ENCODE measurements at regions not wholly inside any gene's neighbourhood (a gene's known extent, or its start where the extent isn't known, plus 50 kb on each side); places are given as distances from the start of the nearest gene placed in this dataset.

GRCh38 chr5:52466113-52466512, 321.6 kb upstream of the ITGA1 start:
- TF ChIP-seq EZH2phosphoT487 (IDR thresholded peaks at IDR 0.05; ENCODE audit: low read depth, severe bottlenecking, unreplicated experiment) (no peak), CTCF (IDR thresholded peaks at IDR 0.05; ENCODE audit: poor library complexity) (no peak), EZH2 (IDR thresholded peaks at IDR 0.05; ENCODE audit: borderline replicate concordance) (no peak)
- 55% methylated on average over 4 of the region's 4 CpGs for WGBS (ENCODE audit: low lambda C conversion rate, missing lambda C conversion rate)
- no peak overlapping the region for H3K4me3 ChIP-seq
- no peak overlapping the region for H3K4me2 ChIP-seq
- no peaks in the 10 kb centered on the region for H3K36me3 ChIP-seq (replicated peaks; ENCODE audit: insufficient read depth, low read depth)
- no peaks in the 10 kb centered on the region for H3K4me1 ChIP-seq (ENCODE audit: insufficient read depth)
- H3K79me2 ChIP-seq: no peaks in the 10 kb centered on the region
- no peaks in the 10 kb centered on the region for H4K20me1 ChIP-seq (ENCODE audit: insufficient read depth, poor library complexity, severe bottlenecking)
- no peaks in the 10 kb centered on the region for H3K9me3 ChIP-seq (ENCODE audit: low read depth)
- no peak overlapping the region for H2AFZ ChIP-seq
- no peaks in the 10 kb centered on the region for H3K27me3 ChIP-seq
- DNase-seq (ENCODE audit: low spot score): no peak
- no peak overlapping the region for H3K27ac ChIP-seq
- no peaks in the 10 kb centered on the region for H3K9me2 ChIP-seq (replicated peaks; ENCODE audit: insufficient read depth)

DNA sequence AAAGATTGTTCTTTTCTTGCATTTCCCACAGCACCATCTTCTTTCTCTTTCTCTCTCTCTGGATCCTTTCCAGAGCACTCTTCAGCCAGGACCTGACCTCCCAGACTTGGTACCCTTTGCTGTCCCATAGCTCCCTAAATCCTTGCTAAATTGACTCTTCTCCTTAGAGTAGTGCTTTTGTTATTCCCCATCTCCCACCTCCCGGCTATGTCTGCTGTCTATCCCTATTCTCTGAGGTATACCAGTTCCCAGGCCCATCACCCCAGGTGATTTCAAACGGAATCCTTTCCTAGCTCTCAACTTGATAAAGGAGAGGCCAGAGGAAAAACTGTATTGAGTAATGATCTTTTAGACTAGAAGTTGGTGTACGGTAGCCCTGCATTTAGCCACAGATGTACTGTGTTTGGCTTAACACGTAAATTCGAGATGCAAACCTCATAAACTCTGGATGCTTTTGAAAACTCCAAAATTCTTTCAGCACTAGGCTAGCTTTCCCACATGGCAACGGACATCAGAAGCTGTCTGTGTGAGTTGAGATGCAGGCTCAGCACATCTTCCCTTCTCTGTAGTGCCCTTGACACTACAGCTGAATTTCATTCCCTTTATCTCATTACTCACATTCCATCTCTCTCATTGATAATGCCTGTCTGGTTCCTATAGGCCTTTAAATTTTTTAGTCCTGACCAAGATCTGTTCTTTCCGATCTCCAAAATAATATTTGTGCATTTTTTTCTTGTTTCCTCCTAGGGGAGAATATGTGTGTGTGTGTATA, 320.8 kb upstream of the ITGA1 start:
- TF ChIP-seq CTCF (IDR thresholded peaks at IDR 0.05; ENCODE audit: poor library complexity) (no peak), EZH2phosphoT487 (IDR thresholded peaks at IDR 0.05; ENCODE audit: low read depth, severe bottlenecking, unreplicated experiment) (no peak), EZH2 (IDR thresholded peaks at IDR 0.05; ENCODE audit: borderline replicate concordance) (no peak)

GRCh38 chr5:52468976-52469375, 318.7 kb upstream of the ITGA1 start:
- Histone ChIP-seq H4K20me1 (ENCODE audit: insufficient read depth, poor library complexity, severe bottlenecking) (no peaks in the 10 kb centered on the region), H2AFZ (no peak overlapping the region), H3K9me3 (ENCODE audit: low read depth) (no peaks in the 10 kb centered on the region), H3K4me3 (no peak overlapping the region), H3K4me1 (ENCODE audit: insufficient read depth) (no peaks in the 10 kb centered on the region), H3K36me3 (replicated peaks; ENCODE audit: insufficient read depth, low read depth) (no peaks in the 10 kb centered on the region), H3K9me2 (replicated peaks; ENCODE audit: insufficient read depth) (no peaks in the 10 kb centered on the region), H3K27ac (no peak overlapping the region), H3K4me2 (no peak overlapping the region), H3K27me3 (no peaks in the 10 kb centered on the region), H3K79me2 (no peaks in the 10 kb centered on the region)
- no peak for TF ChIP-seq EZH2 (IDR thresholded peaks at IDR 0.05; ENCODE audit: borderline replicate concordance)
- TF ChIP-seq CTCF (IDR thresholded peaks at IDR 0.05; ENCODE audit: poor library complexity): no peak
- 65% methylated on average over 1 of the region's 1 CpG for WGBS (ENCODE audit: low lambda C conversion rate, missing lambda C conversion rate)
- DNase-seq (ENCODE audit: low spot score): no peak

More for the DNA sequence above, 320.8 kb upstream of the ITGA1 start:
- Histone ChIP-seq H3K4me2 (no peak overlapping the region), H4K20me1 (ENCODE audit: insufficient read depth, poor library complexity, severe bottlenecking) (no peaks in the 10 kb centered on the region), H3K27ac (no peak overlapping the region), H3K9me3 (ENCODE audit: low read depth) (no peaks in the 10 kb centered on the region), H3K79me2 (no peaks in the 10 kb centered on the region), H3K36me3 (replicated peaks; ENCODE audit: insufficient read depth, low read depth) (no peaks in the 10 kb centered on the region), H3K27me3 (no peaks in the 10 kb centered on the region), H3K4me3 (no peak overlapping the region), H3K4me1 (ENCODE audit: insufficient read depth) (no peaks in the 10 kb centered on the region), H2AFZ (no peak overlapping the region), H3K9me2 (replicated peaks; ENCODE audit: insufficient read depth) (no peaks in the 10 kb centered on the region)
- DNase-seq (ENCODE audit: low spot score): no peak
- WGBS (ENCODE audit: low lambda C conversion rate, missing lambda C conversion rate): 63% methylated on average over 7 of the region's 7 CpGs

Data from hepatocyte (in vitro differentiated cells).